WTC11 (cell line): ENCODE measurements at regions not wholly inside any gene's neighbourhood (a gene's known extent, or its start where the extent isn't known, plus 50 kb on each side); places are given as distances from the start of the nearest gene placed in this dataset.

Source experiments
- CREM ChIP-seq: sonication (generic); formaldehyde crosslinking; IDR thresholded peaks from 2 replicates; pipeline ENCODE4 v1.8.1; 2022; ENCODE audit warnings: mild to moderate bottlenecking, missing genetic modification reagents, moderate library complexity
- CTCF ChIP-seq: fragments of 200-600 bp; IDR thresholded peaks from 2 replicates; pipeline ENCODE4 v1.8.0; 2022; ENCODE audit warnings: antibody characterized with exemption
- JUN ChIP-seq: sonication (generic); formaldehyde crosslinking; IDR thresholded peaks from 2 replicates; pipeline ENCODE4 v1.8.0; 2023; ENCODE audit warnings: mild to moderate bottlenecking, missing genetic modification reagents

GRCh38 chr3:195013411-195014361, 257.3 kb downstream of the XXYLT1 start:
- TF ChIP-seq CREM: no peak
- TF ChIP-seq JUN: no peak
- TF ChIP-seq CTCF: no peak
